Esophagus mucosa (tissue), 1 donor: ENCODE measurements at regions not wholly inside any gene's neighbourhood (a gene's known extent, or its start where the extent isn't known, plus 50 kb on each side); places are given as distances from the start of the nearest gene placed in this dataset.

Experiments used
- ATAC-seq: fragments of 200-7000 bp; cut with Tn5 transposase; one replicate; pipeline ENCODE4 v1.9.1; 2020
- donor health status: DM: yes; HTN: yes; CAD: no.

GRCh38 chr6:168964138-168964835, 289.4 kb downstream of the THBS2 start:
- ATAC-seq, result no peak

DNA sequence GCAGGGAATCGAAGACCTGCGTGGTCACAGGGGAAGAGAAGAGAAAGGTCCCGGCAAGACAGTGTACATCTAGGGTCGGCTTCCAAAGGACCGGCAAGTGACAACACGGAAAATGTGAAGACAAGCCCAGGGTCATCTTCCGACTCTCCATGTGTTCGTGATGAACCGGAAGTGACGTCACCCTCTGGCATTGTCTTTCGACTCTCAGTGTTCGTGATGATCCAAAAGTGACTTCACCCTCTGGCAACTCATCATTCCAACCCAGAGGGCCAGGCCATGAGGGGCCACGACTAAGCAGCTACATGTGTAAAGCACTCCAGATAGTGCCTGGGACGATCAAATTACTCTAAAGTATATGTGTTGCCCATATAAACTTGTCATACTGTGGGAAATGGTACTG, 290.8 kb downstream of the THBS2 start:
- no peak for ATAC-seq

GRCh38 chr6:168961264-168961656, 292.4 kb downstream of the THBS2 start:
- ATAC-seq, result no peak

GRCh38 chr6:168960551-168961263, 292.9 kb downstream of the THBS2 start:
- ATAC-seq, result no peak

DNA sequence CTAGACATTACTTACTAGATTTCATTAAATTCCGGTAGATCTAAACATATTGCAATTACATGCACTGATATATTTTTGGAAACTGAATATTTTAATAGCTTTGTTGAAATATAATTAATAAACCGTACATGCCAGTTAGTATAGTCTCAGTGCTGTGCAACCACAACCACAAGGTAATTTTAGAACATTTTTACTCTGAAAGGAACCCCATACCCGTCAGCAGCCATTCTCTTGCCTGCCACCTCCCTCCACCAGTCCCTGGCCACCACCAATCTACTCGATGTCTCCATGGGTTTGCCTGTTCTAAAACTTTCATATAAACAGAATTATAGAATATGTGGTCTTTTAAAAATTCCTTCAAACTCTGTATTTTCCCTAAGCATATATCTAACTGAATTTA, 293.9 kb downstream of the THBS2 start:
- no peak for ATAC-seq

- peak; percentile 79 for ATAC-seq
These were observed 296.5 kb downstream of the THBS2 start for GRCh38 chr6:168956884-168957730.

GRCh38 chr6:168956141-168956838, 297.4 kb downstream of the THBS2 start:
- no peak for ATAC-seq

DNA sequence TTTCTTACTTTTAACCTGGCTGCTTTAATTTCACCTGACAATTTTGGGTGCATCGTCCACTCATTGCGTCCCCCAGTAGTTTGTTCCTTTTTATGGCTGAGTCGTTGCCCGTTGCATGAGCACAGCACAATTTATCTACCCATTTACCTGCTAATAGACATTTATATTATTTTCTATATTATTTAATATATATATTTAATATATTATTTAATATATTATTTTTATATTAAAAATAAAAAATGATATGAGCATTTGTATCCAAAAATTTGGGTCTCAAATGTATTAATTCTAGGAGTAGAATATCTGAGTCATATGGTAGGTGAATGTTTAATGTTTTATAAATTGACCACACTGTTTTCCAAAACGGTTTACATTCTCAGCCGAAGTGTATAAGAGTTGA, 300.2 kb downstream of the THBS2 start:
- ATAC-seq, result no peak

DNA sequence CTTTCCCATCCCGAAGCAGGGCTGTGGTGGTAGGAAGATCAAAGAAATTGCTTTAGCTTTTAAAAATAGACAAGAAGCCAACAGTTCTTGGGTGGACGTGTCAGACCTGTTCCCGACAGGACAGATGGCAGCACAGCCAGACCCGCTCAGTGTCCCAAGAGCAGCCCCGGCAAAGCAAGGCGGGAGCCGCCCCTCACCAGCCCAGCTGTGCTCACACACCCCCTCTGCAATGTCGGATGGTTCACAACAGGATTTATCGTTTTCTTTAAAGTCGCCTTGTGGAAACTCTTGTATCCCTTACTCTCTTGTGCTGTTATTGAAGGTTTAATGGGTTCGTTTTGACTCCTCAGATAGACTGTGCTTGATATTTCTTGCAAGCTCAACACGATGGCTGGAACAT, 302.4 kb downstream of the THBS2 start:
- ATAC-seq, result no peak

DNA sequence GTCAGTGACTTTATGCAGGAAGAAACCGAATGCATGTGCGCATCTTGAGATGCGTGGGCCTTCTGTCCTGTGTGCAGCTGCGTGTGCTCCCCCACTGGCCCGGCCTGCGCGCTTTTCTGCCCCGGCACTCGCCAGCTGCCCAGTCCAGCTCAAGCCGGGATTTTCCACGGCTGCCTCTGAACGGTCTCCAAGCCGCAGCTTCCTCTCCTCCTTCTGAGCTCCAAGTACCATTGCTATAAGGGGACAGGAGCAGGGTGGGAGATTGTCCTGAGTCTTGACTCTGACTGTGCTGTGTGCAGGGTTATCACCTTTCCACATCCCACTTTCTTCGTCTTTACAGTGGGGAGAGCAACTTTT, 302.8 kb downstream of the THBS2 start:
- ATAC-seq, result no peak

DNA sequence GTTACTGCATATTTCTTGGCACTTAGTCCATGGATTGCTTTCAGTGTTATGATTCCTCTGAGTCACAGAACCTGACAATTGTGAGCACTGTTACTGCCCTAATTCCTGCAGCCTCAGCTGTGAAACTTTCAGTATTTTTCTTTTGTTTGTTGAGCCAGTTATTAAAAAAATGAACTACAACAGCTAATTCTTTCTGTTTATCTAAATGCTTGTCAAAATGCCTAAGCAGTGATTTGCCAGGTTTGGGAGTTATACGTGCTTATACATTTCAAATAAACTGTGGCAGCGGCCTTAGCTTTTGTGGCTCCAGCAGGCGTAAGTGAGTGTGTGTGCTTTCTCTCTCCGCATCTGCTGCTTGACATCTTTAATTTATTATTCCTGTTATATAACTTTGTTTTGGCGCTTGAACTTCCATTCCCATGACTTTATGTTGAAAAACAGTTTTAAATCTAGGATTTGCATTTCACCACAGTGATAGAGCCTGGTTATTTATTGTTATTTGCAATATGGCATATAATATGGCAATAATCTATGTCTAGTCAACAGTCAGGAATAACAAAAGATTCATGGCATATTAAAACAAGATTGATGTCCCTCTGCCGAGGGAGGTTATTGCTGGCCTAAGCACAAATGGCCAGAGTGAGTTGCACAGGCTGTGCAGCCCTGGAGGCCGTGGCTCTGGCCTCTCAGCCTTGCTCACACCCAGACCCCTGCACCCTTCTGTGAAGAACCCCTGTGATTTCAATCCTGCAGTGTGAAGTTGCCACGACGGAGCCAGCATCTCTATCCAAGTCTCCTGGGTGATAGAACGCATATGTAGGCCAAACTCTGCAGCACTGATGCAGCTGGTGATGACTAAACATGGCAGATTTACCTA, 303.4 kb downstream of the THBS2 start:
- ATAC-seq, result no peak

GRCh38 chr6:168948990-168949531, 304.6 kb downstream of the THBS2 start:
- no peak for ATAC-seq

DNA sequence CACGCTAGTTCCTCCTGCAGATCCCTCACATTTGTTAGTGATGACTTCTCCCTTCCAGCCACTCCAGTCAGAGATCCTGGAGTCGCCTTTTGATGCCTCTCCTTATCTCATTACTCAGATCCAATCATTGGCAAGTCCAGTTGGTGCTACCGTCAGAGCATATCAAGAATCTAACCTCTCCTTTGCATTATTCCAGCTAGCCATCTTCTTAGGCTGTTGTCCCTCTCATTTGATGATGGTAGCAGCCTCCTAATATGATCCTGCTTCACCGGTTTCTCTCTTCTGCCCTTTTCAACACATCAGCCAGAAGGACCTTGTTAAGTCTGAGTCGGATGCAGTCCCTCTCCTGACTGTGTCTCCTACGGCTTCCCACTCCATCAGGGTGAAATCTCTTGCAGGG, 305.6 kb downstream of the THBS2 start:
- no peak for ATAC-seq

GRCh38 chr6:168943231-168943905, 310.3 kb downstream of the THBS2 start:
- ATAC-seq, result no peak

- no peak for ATAC-seq
These were observed 311.0 kb downstream of the THBS2 start for GRCh38 chr6:168942646-168943045.

- no peak for ATAC-seq
These were observed 312.6 kb downstream of the THBS2 start for GRCh38 chr6:168941036-168941435.

DNA sequence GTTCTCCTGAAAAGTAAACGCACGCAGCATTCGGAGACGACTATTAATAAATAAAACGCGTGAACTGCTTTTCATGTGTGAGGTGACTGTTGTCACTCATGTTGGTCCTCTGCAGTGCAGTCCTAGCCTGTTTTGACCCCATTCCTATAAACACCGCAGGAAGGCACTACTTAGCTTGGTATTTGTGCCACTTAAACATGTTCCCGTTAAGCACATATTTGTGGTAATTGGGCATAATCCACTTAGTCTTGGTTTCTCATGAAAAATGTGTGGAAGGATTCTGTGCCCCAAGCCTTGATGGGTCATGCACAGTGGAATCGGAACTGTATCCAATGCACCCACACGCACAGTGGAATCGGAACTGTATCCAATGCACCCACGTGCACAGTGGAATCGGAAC, 313.9 kb downstream of the THBS2 start:
- no peak for ATAC-seq

GRCh38 chr6:168939041-168939440, 314.6 kb downstream of the THBS2 start:
- no peak for ATAC-seq

- no peak for ATAC-seq
These were observed 315.1 kb downstream of the THBS2 start for GRCh38 chr6:168938546-168938945.

DNA sequence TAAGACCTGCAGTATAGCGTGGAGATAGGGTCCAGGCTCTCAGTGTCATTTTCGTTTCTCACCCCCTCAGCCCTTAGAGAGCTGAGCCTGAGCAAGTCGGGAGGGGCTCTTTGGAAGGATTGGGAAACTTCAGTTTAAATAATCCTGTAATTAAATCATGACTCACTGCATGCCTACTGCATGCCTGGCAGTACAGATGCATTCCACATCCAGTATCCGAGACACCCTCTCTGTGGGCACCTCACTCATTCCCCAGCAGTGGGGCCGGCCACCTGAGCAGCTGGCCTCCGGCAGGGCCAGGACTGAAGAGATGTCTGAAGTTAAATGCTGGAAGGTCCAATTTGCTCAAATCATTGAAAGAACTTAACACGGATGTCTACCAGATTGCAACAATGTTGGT, 316.6 kb downstream of the THBS2 start:
- ATAC-seq, result peak; percentile 35

GRCh38 chr6:168935628-168936010, 318.0 kb downstream of the THBS2 start:
- ATAC-seq, result no peak
